HG02642 (cell line): ENCODE measurements at regions not wholly inside any gene's neighbourhood (a gene's known extent, or its start where the extent isn't known, plus 50 kb on each side); places are given as distances from the start of the nearest gene placed in this dataset.

Experiments
- ATAC-seq: cut with Tn5 transposase; IDR thresholded peaks from one replicate; pipeline ENCODE4 v1.9.1; 2021; ENCODE audit warnings: mild to moderate bottlenecking; ENCODE audit not compliant: unreplicated experiment, poor library complexity

DNA sequence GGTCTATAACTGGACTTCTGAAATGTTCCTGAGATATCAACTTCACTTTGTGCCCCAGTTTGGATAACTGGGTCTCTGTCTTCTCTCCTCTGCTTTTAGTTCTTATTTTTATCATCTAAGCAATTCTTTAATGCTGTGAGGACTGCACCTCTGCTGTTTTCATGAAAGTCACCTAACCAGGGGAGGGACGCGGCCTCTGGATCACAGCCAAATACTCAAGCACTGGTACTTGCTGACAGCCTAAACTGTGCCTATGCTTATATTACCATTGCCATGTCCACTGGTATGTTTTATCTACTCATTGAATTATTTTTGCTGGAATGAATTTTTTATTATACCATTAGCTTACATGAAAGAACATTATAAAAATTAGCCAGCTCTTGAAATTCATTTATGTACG, 674.0 kb downstream of the DMRTA1 start:
- no peak for ATAC-seq

DNA sequence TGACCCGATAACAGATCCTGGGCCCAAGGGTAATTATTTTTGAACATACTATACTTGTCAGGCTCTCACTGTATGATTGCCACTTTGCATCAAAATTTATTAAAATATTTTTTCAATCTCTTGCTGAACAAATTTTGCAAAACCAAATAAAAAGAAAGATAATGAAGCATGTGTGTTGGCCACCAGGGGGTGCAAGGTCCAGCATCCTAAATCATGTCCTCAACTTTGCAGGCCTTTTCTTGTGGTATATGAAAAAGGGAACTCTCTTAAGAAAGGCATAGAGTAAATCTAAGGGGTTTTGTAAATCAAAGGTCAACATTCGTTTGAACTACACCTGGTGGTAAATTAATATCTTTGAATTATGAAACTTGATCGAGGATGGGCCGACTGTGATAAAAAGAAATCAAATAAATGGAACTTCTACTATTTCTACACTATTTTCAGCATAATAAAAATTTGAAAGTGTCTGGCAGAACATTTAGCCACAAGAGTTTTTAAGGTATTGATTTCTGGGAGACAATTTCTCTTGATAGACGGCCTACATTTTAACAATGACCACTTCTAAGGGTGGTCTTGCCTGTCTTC, 676.5 kb downstream of the DMRTA1 start:
- ATAC-seq, result no peak

DNA sequence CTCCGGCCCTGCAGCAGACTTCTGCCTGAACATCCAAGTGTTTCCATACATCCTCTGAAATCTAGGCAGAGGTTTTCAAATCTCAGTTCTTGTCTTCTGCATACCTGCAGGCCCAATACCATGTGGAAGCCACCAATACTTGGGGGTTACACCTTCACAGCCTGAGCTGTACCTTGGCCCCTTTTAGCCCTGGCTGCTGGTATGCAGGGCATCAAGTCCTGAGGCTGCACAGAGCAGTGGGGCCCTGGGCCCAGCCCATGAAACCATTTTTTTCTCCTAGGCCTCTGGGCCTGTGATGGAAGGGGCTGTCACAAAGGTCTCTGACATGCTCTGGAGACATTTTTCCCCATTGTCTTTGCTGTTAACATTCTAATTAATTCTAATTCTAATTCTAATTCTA, 680.6 kb downstream of the ELAVL2 start:
- no peak for ATAC-seq

- no peak for ATAC-seq
These were observed 673.0 kb downstream of the ELAVL2 start for GRCh38 chr9:23153058-23153457.

DNA sequence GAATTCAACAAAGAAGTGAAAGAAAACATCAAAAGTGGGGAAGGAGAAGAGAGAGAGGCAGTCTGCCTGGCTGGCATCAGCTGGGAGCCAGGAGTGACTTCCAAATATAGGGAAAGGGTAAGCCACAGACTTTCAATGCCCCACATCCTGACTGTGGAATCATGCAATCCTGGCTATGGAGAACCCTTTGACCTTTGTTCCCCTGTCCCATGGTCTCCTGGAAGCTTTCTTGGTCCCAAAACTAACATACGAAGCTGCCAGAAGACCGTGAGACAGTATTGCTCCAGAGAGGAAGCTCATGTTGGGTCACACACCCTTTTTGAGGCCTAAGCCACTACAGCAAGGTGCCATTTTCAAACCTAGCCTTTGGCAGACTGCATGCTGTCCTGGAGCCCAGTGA, 665.5 kb downstream of the ELAVL2 start:
- no peak for ATAC-seq

DNA sequence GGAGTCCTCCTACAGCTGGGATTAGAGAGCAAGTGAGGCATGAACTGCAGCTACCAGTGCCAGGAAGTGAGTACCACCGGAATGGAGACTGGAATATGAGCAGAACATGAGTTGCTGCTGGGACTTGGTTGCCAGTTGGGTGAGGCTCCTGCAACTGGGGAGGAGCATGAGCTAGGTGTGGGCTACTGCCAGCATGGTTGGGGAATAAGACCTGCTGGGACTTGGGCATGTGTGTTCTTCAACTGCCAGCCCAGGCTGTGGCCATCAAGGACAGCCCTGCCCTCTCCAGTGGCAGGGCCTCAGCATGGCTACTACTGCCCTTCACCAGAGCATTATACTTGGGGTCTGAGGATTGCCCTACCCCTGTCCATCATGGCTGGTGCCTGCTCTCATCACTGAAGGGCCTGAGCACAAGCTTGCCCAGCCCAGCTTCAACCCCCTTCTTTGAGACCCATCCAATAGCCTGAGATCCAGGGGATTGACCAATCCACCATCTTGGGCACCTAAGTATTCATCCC, 665.0 kb downstream of the ELAVL2 start:
- ATAC-seq, result no peak

GRCh38 chr9:23162789-23163188, 663.3 kb downstream of the ELAVL2 start:
- ATAC-seq, result no peak

- ATAC-seq, result no peak
These were observed 654.6 kb downstream of the ELAVL2 start for GRCh38 chr9:23171479-23171878.

DNA sequence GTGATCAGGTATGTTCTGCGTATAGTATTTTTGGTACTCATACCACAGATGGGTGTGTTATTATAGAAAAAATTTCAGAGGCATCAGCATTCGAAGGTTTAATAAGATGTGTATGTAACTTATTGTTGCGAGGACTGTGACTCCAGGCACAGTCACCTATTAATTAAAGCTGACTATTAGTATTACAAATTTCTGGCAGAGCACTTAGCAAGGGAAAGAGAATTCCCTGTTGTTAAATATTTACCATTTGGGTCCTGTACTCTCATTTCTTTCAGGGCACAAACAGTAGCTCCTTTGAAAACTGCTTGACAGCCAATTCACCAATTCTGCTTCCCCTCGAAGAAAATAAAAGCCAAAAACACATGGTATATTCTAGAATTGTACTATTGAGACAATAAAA, 653.8 kb downstream of the ELAVL2 start:
- ATAC-seq, result no peak

DNA sequence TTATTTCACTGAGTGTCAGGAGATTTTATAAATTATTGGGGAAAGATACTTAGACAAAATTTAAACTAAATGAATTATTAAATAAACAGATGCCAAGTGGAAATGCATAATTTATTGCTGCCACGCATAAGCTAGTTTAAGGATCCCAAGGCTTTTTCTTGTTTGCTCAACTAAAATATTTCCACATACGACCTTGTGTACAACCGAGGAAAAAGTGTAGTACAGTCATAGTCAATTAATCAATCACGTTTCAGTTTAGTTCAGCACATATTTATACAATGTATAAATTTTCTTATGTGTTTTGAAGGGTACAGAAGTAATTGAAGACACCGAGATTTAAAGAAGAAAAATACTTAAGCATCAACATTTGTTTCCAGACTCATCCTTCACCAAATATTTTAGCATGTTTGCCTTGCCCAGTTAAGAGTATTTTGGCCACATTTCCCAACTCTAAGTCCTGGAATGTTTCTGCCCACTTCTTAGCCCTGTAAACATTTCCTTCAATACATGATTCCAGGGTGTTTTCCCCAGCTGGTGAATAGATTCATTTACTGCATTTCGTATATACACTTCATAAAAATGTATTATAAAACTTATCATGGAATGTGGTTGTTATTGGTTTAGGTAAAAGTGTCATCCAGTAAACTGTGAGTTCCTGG, 652.9 kb downstream of the ELAVL2 start:
- ATAC-seq, result no peak

DNA sequence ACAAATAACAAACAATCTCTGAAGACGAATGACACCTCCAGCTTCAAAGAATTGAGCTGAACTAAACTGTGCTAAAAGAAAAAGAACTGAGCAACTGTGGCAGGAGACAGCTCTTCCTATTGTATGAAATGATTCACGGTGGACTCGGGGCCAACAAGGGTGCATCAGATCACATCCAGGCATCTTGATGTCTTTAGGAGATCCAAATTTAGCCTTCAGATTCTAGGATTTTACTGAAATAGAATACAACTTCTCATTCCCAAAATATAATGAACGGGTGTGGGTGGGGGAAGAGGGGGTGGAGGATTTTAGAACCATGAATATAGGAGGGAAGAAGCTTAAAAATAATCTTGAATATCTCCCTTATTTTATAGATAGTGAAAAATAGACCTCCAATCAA, 631.8 kb downstream of the ELAVL2 start:
- ATAC-seq, result no peak

- no peak for ATAC-seq
These were observed 610.4 kb downstream of the ELAVL2 start for GRCh38 chr9:23215688-23216087.

- no peak for ATAC-seq
These were observed 606.6 kb downstream of the ELAVL2 start for GRCh38 chr9:23219471-23219870.

DNA sequence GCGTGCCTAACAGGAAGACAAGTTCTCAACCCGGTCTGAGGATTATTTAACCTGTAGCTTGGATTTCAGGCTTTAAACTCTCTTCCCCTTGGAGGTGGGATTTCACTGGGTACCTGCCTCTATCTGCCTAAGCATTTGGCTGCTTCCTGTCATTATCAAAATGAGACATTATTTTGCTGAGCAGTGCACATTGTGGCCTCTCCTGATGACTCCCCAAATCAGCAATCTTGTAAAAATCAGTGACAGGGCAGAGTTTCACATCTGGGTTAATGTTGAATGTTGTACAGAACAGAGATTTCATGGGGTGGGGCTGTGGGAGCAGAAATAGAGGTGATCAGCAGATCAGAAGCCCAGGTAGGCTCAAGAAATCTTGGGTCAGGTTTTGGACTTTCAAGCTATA, 605.9 kb downstream of the ELAVL2 start:
- ATAC-seq, result no peak

GRCh38 chr9:23220957-23221356, 605.1 kb downstream of the ELAVL2 start:
- no peak for ATAC-seq

DNA sequence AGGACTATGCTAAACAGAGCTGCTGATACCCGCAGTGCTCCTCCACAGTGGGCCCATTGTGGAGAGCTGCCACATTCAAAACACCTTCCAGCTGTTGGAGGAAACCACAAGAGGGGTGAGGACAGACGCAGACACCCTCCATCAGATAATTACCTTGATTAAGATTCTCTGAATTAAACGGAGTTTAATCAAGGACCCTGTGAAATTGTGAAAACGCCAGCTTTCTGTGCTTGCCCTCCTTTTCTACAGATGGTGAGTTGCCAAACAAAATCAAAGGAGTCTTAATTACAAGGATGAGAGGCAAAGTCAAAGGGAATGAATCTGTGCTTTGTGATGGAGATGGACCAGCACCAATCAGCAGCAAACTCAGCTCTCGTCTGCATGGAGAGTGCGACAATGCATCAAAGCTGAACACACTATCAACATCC, 596.1 kb downstream of the ELAVL2 start:
- no peak for ATAC-seq

GRCh38 chr9:23232831-23233230, 593.2 kb downstream of the ELAVL2 start:
- no peak for ATAC-seq

GRCh38 chr9:23243523-23243922, 582.5 kb downstream of the ELAVL2 start:
- ATAC-seq, result no peak

DNA sequence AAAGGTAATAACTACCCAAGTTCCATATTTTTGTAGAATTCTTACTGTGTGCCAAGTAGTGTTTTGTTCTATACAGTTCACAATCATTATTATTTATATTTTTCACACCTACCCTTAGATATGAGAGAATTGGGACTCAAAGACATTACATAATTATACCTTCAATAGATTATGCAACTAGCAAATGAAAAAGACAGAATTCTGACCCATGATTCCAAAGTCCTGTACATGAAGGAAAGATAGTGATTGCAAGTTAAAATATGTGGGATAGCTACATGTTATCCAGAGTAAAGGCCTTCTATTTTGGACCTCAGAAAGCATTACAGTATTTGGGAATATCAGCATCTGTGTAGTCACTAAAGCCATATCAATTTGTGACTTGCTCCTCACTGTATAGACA, 581.0 kb downstream of the ELAVL2 start:
- ATAC-seq, result no peak

GRCh38 chr9:23254404-23255184, 571.4 kb downstream of the ELAVL2 start:
- no peak for ATAC-seq

- no peak for ATAC-seq
These were observed 570.7 kb downstream of the ELAVL2 start for GRCh38 chr9:23255346-23255745.
